HG02763 (cell line): ENCODE measurements at regions not wholly inside any gene's neighbourhood (a gene's known extent, or its start where the extent isn't known, plus 50 kb on each side); places are given as distances from the start of the nearest gene placed in this dataset.

Experiments used
- ATAC-seq: cut with Tn5 transposase; IDR thresholded peaks from one replicate; pipeline ENCODE4 v1.9.1; 2021; ENCODE audit warnings: mild to moderate bottlenecking, moderate library complexity; ENCODE audit not compliant: unreplicated experiment

- ATAC-seq, result no peak
These were observed 121.5 kb upstream of the EGLN3 start for GRCh38 chr14:34072401-34072800.

DNA sequence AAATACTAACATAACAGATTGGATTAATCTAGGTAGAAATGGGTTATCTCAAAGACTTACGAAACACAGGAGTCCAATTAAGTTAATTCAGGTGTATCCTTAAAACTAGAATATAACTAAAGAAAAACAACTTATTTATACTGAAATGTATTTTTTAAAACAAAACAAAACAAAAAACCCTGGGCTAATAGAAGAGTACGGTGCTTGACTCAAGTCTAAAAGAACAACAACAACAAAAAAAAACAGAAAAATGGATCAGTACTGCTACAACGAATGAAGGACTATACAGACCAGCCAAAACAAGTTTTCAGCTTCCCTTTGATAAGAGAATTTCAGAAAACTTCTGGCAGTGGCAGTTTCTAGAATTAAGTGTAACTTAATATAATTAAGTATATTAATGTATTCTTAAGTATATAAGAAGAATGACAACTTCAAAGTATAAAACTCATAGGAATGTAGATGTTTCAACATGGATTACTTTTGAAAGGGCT, 120.1 kb upstream of the EGLN3 start:
- ATAC-seq, result no peak

GRCh38 chr14:34069854-34070582, 119.1 kb upstream of the EGLN3 start:
- ATAC-seq, result no peak

DNA sequence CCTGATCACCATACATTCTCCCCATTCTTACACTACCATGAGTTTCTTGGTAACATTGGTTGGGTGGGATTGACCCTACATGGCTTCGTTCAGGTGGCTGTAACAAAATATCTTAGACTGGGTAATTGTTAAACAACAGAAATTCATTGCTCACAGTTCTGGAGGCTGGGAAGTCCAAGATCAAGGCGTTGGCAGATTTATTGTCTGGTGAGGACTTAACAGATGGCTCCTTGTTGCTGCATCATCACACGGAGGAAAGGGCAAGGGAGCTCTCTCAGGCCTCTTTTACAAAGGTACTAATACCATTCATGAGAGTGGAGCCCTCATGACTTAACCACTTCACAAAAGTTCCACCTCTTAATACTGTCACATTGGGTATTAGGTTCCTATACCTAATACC, 116.7 kb upstream of the EGLN3 start:
- no peak for ATAC-seq

- no peak for ATAC-seq
These were observed 115.0 kb upstream of the EGLN3 start for GRCh38 chr14:34065690-34066391.

- ATAC-seq, result no peak
These were observed 114.4 kb upstream of the EGLN3 start for GRCh38 chr14:34065236-34065635.

- no peak for ATAC-seq
These were observed 113.5 kb upstream of the EGLN3 start for GRCh38 chr14:34064349-34064748.

DNA sequence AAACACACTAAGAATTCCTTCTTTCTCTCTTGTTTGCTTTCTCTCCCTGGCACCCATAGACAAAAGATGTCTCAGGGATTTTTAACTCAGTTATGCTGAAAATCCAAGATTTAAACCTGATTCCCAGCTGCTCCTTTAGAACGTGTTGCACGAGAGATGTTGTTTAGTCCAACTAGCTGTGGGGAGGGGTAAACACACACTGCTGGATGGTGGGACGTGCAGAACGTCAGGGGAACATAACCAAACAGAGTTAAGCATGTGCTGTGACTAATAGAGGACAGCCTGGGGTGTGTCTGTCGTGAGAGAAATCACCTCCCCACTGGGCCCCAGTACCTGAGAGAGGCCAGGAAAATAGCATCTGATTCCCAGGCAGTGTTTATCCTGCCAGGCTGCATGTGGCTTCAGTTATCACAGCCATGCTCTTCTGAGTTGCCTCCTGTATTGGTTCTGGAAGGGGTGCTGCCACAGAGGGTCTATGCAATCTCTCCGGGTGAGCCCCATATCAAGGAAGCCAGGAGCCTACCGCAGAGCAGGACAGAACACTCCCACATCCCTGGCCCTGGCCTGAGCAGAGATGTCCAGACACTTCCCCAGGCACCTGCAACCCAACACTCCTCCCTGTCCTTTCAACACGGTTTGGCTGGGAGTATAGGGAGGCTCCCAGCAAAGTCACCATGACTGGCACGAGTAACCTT, 112.7 kb upstream of the EGLN3 start:
- no peak for ATAC-seq

DNA sequence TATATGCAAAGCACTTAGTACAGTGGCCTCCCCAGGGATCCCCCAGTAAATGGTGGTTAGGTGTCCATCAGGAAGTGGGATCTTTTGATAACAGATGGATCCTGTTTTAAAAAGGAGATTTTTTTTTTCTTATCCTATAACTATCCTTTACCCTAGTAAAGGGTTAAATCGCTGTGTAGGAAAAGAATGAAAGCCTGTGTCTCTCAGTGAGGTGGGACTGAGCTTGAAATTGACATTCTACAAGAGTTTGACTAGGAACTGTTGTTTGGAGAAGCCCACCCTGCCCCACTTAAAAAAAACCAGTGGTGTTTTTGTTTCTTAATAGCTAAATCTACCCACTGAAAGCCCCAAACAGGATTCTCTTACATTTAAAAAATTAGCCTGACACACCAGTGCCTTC, 112.2 kb upstream of the EGLN3 start:
- no peak for ATAC-seq

- no peak for ATAC-seq
These were observed 111.6 kb upstream of the EGLN3 start for GRCh38 chr14:34062353-34062973.

GRCh38 chr14:34060651-34060999, 109.8 kb upstream of the EGLN3 start:
- peak; percentile 15 for ATAC-seq

DNA sequence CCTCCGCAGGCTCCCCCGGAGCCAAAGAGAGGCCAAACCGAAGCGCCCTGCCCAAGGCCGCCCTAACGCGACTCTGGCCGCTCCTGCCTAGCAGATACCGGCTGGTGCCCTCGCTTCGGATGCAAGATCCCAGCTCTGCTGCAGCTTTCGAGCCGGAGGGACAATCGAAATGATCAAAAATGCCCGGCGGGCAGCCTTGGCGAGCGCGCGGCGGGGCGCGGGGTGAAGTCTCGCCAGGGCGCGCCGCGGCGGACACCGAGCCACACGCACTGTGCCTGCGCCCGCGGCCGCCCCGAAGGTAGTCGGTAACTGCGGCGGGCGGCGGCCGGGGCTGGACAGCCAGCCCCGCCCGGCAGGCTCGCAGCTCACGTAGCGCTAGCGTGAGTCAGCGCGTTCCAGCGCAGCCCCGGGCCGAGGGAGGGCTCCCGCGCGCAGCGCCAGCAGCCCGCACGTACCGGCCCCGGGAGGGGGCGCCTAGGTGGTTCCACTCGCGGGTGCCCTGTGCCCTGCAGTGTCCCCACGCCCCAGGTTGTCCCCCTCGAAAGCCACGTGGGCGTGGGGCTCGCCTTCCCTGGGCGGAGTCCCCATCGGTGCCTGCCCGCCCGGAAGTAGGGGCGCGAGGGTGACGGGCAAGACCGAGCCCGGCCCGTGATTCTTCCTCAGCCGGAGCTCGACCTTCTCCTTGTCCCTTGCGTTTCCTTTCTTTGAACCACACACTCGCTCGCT, 109.2 kb upstream of the EGLN3 start:
- peak; percentile 78 for ATAC-seq

GRCh38 chr14:34059037-34059924, 108.4 kb upstream of the EGLN3 start:
- ATAC-seq, result no peak

- ATAC-seq, result no peak
These were observed 107.6 kb upstream of the EGLN3 start for GRCh38 chr14:34058510-34058909.

- no peak for ATAC-seq
These were observed 105.2 kb upstream of the EGLN3 start for GRCh38 chr14:34056046-34056445.

- no peak for ATAC-seq
These were observed 104.5 kb upstream of the EGLN3 start for GRCh38 chr14:34055157-34055950.

DNA sequence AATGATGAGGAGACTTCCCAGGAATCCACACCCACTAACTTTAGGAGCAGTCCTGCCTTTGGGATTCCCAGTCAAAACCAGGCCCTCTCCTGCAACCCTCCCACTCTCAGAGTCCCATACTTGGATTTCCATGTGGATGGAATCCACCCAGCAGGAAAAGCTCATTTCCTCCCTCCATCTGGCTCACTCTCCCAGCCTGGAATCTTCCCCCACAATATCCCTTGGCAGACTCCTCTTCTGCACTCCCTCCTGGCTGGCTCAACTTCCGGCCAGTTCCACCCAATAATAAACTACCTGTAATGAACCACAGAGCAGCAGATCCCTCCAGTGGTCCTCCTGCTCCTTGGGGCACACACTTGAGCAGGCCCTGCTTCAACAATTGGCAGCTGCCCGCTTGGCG, 102.8 kb upstream of the EGLN3 start:
- ATAC-seq, result no peak

DNA sequence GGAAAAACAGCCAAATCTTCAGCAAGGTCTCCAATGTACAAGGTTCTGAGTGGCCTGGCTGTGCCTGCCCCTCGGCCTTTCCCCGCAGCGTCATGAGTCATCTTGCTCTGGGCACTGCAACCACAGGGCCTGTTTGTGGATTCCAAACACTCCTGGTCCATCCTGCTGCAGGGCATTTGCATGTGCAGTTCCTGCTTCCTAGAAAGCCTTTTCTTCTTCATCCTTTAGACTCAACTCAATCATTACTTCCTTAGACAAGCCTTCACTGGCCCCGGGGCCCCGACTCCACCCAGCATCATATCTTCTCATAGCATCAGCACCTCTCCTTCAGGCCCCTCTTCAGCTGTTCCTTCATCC, 101.8 kb upstream of the EGLN3 start:
- no peak for ATAC-seq
